GM12872 (cell line): ENCODE measurements at regions not wholly inside any gene's neighbourhood (a gene's known extent, or its start where the extent isn't known, plus 50 kb on each side); places are given as distances from the start of the nearest gene placed in this dataset.

Source experiments
- CTCF ChIP-seq: IDR thresholded peaks from 3 replicates; pipeline ENCODE4 v1.5.1; 2011; ENCODE audit warnings: low read depth, mild to moderate bottlenecking, low read length, moderate library complexity; ENCODE audit not compliant: insufficient read depth

- no peak for TF ChIP-seq CTCF
These were observed 154.6 kb downstream of the ATOH1 start for GRCh38 chr4:93983140-93983539.

GRCh38 chr4:93994175-93994994, 165.8 kb downstream of the ATOH1 start:
- no peak for TF ChIP-seq CTCF

- TF ChIP-seq CTCF = no peak
These were observed 168.3 kb downstream of the ATOH1 start for GRCh38 chr4:93996895-93997294.

DNA sequence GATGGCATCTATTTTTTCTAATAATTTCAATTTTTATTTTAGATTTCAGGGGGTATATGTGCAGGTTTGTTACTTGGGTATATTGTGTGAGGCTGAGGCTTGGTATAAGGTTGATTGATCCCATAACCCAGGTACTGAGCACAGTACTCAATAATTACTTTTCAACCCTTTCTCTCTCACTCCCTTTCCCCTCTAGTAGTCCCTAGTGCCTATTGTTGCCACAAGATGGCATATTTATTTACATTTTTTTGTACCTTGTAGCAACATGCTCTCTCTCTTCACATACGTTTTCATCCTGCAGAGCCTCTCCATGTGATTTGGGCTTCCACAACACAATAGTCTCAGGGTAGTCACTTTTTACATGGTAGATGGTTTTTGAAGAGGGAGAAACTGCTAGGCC, 172.0 kb downstream of the ATOH1 start:
- TF ChIP-seq CTCF = no peak

DNA sequence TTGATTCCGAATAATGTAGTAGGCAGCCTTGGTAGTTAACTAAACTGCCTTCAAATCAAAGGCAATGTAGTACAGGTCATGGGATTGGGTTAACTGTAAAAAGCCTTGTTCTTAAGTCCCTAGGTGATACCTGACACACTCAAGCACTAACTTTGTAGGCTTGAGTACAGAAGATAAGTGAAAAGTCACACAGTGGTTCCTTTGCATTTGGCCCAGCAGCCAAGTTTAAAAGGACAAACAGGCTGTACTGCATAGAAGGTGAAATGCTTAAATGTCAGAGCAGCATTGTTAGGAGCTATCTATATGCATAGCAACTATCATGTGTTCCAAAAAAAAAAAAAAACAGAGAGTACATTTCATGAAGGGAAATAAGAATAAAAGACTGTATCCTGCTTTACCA, 178.4 kb downstream of the ATOH1 start:
- no peak for TF ChIP-seq CTCF

DNA sequence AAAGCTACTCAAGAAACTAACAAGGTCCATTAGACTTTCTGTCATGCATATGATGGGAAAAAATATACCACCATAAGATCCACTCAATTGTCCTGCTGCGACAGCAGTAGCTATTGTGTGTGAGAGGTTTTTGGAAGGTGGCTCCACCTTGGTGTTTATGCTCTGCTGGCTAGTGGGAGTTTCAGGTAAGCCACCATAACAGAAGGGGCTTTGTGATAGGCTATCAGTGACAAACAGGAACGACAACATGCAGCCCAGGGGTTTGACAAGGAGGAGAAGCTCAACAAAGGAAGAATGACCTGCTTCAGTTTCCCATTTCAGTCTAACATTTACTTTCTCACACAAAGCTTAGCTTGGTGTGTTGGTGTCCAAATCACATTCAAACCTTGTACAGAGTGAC, 182.6 kb downstream of the ATOH1 start:
- TF ChIP-seq CTCF = no peak

DNA sequence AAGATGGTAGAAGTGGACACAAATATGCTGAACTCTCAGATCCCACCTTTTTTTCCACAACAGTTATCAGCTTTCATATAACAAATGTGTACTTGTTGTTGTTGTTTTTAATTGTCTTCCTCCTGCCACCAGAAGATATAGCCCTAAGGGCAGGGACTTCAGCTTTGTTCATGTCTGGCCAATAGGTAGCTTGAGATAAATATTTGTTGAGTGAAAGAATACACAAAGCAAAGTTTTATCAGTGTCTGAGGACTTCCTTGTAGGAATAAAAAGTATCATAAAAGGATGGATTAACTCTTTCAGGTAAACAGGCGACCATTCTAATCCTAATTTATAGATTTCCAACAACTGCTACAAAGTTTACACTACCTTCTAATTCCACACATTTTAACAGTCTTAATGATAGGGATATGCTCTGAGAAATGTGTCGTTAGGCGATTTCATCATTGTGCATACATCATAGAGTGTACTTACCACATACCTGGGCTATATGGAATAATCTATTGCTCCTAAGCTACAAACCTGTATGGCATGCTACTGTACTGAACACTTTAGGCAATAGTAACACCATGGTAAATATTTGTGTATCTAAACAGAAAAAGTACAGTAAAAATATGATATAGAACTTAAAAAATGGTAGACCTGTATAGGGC, 186.1 kb downstream of the ATOH1 start:
- TF ChIP-seq CTCF = no peak
